ENCODE measurements at regions not wholly inside any gene's neighbourhood (a gene's known extent, or its start where the extent isn't known, plus 50 kb on each side); places are given as distances from the start of the nearest gene placed in this dataset.

GRCh38 chr4:58136604-58137003 lies 1026.4 kb upstream of the IGFBP7 start:
- H3K9me3 ChIP-seq (ENCODE audit: control insufficient read depth, insufficient read depth, low read length), result no peaks in the 10 kb centered on the region
- no peak overlapping the region for H3K9ac ChIP-seq (ENCODE audit: low read depth, low read length)
- H3K4me1 ChIP-seq (ENCODE audit: insufficient read depth, low read length), result no peaks in the 10 kb centered on the region
- H3K36me3 ChIP-seq (ENCODE audit: insufficient read depth, low read length), result no peaks in the 10 kb centered on the region

GRCh38 chr4:58127680-58128079 lies 1017.5 kb upstream of the IGFBP7 start:
- no peaks in the 10 kb centered on the region for H3K9me3 ChIP-seq (ENCODE audit: control insufficient read depth, insufficient read depth, low read length)
- no peaks in the 10 kb centered on the region for H3K36me3 ChIP-seq (ENCODE audit: insufficient read depth, low read length)
- H3K9ac ChIP-seq (ENCODE audit: low read depth, low read length), result no peak overlapping the region
- no peaks in the 10 kb centered on the region for H3K4me1 ChIP-seq (ENCODE audit: insufficient read depth, low read length)

GRCh38 chr4:58119298-58119697 lies 1009.1 kb upstream of the IGFBP7 start:
- no peaks in the 10 kb centered on the region for H3K4me1 ChIP-seq (ENCODE audit: insufficient read depth, low read length)
- H3K36me3 ChIP-seq (ENCODE audit: insufficient read depth, low read length), result no peaks in the 10 kb centered on the region
- no peaks in the 10 kb centered on the region for H3K9me3 ChIP-seq (ENCODE audit: control insufficient read depth, insufficient read depth, low read length)
- no peak overlapping the region for H3K9ac ChIP-seq (ENCODE audit: low read depth, low read length)

- H3K36me3 ChIP-seq (ENCODE audit: insufficient read depth, low read length), result no peaks in the 10 kb centered on the region
- H3K4me1 ChIP-seq (ENCODE audit: insufficient read depth, low read length), result no peaks in the 10 kb centered on the region
- H3K9me3 ChIP-seq (ENCODE audit: control insufficient read depth, insufficient read depth, low read length), result no peaks in the 10 kb centered on the region
- H3K9ac ChIP-seq (ENCODE audit: low read depth, low read length), result no peak overlapping the region
Measured at GRCh38 chr4:58113126-58113525, 1002.9 kb upstream of the IGFBP7 start.

- H3K4me1 ChIP-seq (ENCODE audit: insufficient read depth, low read length), result no peaks in the 10 kb centered on the region
- no peaks in the 10 kb centered on the region for H3K9me3 ChIP-seq (ENCODE audit: control insufficient read depth, insufficient read depth, low read length)
- H3K9ac ChIP-seq (ENCODE audit: low read depth, low read length), result no peak overlapping the region
- H3K36me3 ChIP-seq (ENCODE audit: insufficient read depth, low read length), result no peaks in the 10 kb centered on the region
Measured at GRCh38 chr4:58111818-58112217, 1001.6 kb upstream of the IGFBP7 start.

GRCh38 chr4:58093352-58093751 lies 983.2 kb upstream of the IGFBP7 start:
- Histone ChIP-seq H3K36me3 (ENCODE audit: insufficient read depth, low read length) (no peaks in the 10 kb centered on the region), H3K9me3 (ENCODE audit: control insufficient read depth, insufficient read depth, low read length) (no peaks in the 10 kb centered on the region), H3K4me1 (ENCODE audit: insufficient read depth, low read length) (no peaks in the 10 kb centered on the region; the same call in 1 of the 2 replicates), H3K9ac (ENCODE audit: low read depth, low read length) (no peak overlapping the region)

- H3K9me3 ChIP-seq (ENCODE audit: control insufficient read depth, insufficient read depth, low read length), result no peaks in the 10 kb centered on the region
- no peak overlapping the region for H3K9ac ChIP-seq (ENCODE audit: low read depth, low read length)
- no peaks in the 10 kb centered on the region; the same call in 1 of the 2 replicates for H3K4me1 ChIP-seq (ENCODE audit: insufficient read depth, low read length)
- no peaks in the 10 kb centered on the region for H3K36me3 ChIP-seq (ENCODE audit: insufficient read depth, low read length)
Measured at GRCh38 chr4:58090539-58090938, 980.4 kb upstream of the IGFBP7 start.

GRCh38 chr4:58081356-58081755 lies 971.2 kb upstream of the IGFBP7 start:
- no peaks in the 10 kb centered on the region for H3K9me3 ChIP-seq (ENCODE audit: control insufficient read depth, insufficient read depth, low read length)
- H3K9ac ChIP-seq (ENCODE audit: low read depth, low read length), result no peak overlapping the region
- H3K36me3 ChIP-seq (ENCODE audit: insufficient read depth, low read length), result no peaks in the 10 kb centered on the region
- H3K4me1 ChIP-seq (ENCODE audit: insufficient read depth, low read length), result no peaks in the 10 kb centered on the region

- H3K9ac ChIP-seq (ENCODE audit: low read depth, low read length), result no peak overlapping the region
- no peaks in the 10 kb centered on the region for H3K36me3 ChIP-seq (ENCODE audit: insufficient read depth, low read length)
- no peaks in the 10 kb centered on the region for H3K9me3 ChIP-seq (ENCODE audit: control insufficient read depth, insufficient read depth, low read length)
- no peaks in the 10 kb centered on the region for H3K4me1 ChIP-seq (ENCODE audit: insufficient read depth, low read length)
Measured at GRCh38 chr4:58075724-58076123, 965.5 kb upstream of the IGFBP7 start.

- Histone ChIP-seq H3K9ac (ENCODE audit: low read depth, low read length) (no peak overlapping the region), H3K36me3 (ENCODE audit: insufficient read depth, low read length) (no peaks in the 10 kb centered on the region), H3K4me1 (ENCODE audit: insufficient read depth, low read length) (no peaks in the 10 kb centered on the region), H3K9me3 (ENCODE audit: control insufficient read depth, insufficient read depth, low read length) (no peaks in the 10 kb centered on the region)
Measured at GRCh38 chr4:58074382-58074781, 964.2 kb upstream of the IGFBP7 start.

- Histone ChIP-seq H3K9me3 (ENCODE audit: control insufficient read depth, insufficient read depth, low read length) (no peaks in the 10 kb centered on the region), H3K36me3 (ENCODE audit: insufficient read depth, low read length) (no peaks in the 10 kb centered on the region), H3K9ac (ENCODE audit: low read depth, low read length) (no peak overlapping the region), H3K4me1 (ENCODE audit: insufficient read depth, low read length) (no peaks in the 10 kb centered on the region)
Measured at GRCh38 chr4:58070726-58071125, 960.5 kb upstream of the IGFBP7 start.

GRCh38 chr4:58064653-58065052 lies 954.5 kb upstream of the IGFBP7 start:
- no peaks in the 10 kb centered on the region for H3K36me3 ChIP-seq (ENCODE audit: insufficient read depth, low read length)
- no peaks in the 10 kb centered on the region for H3K9me3 ChIP-seq (ENCODE audit: control insufficient read depth, insufficient read depth, low read length)
- H3K4me1 ChIP-seq (ENCODE audit: insufficient read depth, low read length), result no peaks in the 10 kb centered on the region
- H3K9ac ChIP-seq (ENCODE audit: low read depth, low read length), result no peak overlapping the region

GRCh38 chr4:58063404-58064160 lies 953.4 kb upstream of the IGFBP7 start:
- H3K4me1 ChIP-seq (ENCODE audit: insufficient read depth, low read length), result no peaks in the 10 kb centered on the region
- no peaks in the 10 kb centered on the region for H3K9me3 ChIP-seq (ENCODE audit: control insufficient read depth, insufficient read depth, low read length)
- no peak overlapping the region for H3K9ac ChIP-seq (ENCODE audit: low read depth, low read length)
- no peaks in the 10 kb centered on the region for H3K36me3 ChIP-seq (ENCODE audit: insufficient read depth, low read length)

- no peak overlapping the region for H3K9ac ChIP-seq (ENCODE audit: low read depth, low read length)
- no peaks in the 10 kb centered on the region for H3K36me3 ChIP-seq (ENCODE audit: insufficient read depth, low read length)
- H3K9me3 ChIP-seq (ENCODE audit: control insufficient read depth, insufficient read depth, low read length), result no peaks in the 10 kb centered on the region
- no peaks in the 10 kb centered on the region for H3K4me1 ChIP-seq (ENCODE audit: insufficient read depth, low read length)
Measured at GRCh38 chr4:58061967-58062366, 951.8 kb upstream of the IGFBP7 start.

GRCh38 chr4:58050439-58050838 lies 940.3 kb upstream of the IGFBP7 start:
- Histone ChIP-seq H3K9me3 (ENCODE audit: control insufficient read depth, insufficient read depth, low read length) (peaks cover 2% of the 10 kb centered on the region; the same call in 1 of the 2 replicates), H3K36me3 (ENCODE audit: insufficient read depth, low read length) (no peaks in the 10 kb centered on the region), H3K9ac (ENCODE audit: low read depth, low read length) (no peak overlapping the region), H3K4me1 (ENCODE audit: insufficient read depth, low read length) (no peaks in the 10 kb centered on the region)

All from ES-I3 (cell line).